ENCODE measurements at regions not wholly inside any gene's neighbourhood (a gene's known extent, or its start where the extent isn't known, plus 50 kb on each side); places are given as distances from the start of the nearest gene placed in this dataset.

DNA sequence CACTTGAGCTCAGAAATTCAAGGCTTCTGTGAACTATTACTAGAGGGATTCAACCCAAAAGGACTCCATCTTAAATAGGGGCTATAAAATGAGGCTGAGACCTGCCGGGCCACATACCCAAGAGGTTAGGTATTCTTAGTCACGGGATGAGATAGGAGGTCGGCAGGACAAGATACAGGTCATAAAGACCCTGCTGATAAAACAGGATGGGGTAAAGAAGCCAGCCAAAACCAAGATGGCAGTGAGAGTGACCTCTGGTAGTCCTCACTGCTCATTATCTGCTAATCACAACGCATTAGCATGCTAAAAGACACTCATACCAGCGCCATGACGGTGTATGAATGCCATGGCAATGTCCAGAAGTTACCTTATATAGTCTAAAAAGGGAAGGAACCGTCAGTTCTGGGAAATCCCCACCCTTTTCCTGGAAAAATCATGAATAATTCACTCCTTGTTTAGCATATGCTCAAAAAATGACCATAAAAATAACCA lies 101.2 kb upstream of the TRIM24 start:
- DNase-seq: no peak
- TF ChIP-seq, protein P1, sequence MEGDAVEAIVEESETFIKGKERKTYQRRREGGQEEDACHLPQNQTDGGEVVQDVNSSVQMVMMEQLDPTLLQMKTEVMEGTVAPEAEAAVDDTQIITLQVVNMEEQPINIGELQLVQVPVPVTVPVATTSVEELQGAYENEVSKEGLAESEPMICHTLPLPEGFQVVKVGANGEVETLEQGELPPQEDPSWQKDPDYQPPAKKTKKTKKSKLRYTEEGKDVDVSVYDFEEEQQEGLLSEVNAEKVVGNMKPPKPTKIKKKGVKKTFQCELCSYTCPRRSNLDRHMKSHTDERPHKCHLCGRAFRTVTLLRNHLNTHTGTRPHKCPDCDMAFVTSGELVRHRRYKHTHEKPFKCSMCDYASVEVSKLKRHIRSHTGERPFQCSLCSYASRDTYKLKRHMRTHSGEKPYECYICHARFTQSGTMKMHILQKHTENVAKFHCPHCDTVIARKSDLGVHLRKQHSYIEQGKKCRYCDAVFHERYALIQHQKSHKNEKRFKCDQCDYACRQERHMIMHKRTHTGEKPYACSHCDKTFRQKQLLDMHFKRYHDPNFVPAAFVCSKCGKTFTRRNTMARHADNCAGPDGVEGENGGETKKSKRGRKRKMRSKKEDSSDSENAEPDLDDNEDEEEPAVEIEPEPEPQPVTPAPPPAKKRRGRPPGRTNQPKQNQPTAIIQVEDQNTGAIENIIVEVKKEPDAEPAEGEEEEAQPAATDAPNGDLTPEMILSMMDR (IDR thresholded peaks at IDR 0.05): no peak
- H3K9me3 ChIP-seq (replicated peaks in 1 of 2; ENCODE audit: control insufficient read depth in 1 of 2, insufficient read depth in 1 of 2, low read length in 2 of 2): peaks cover 4 to 56% of the 10 kb centered on the region in 2 donors
- H3K27ac ChIP-seq (ENCODE audit: low read depth in 1 of 2, low read length in 2 of 2): no peak overlapping the region
- H3K4me1 ChIP-seq (ENCODE audit: control insufficient read depth in 1 of 2, insufficient read depth in 2 of 2, low read length in 2 of 2): no peaks in the 10 kb centered on the region
- Mint-ChIP-seq H3K9me3 (peaks cover 18 to 58% (median 37%) of the 10 kb centered on the region in 7 donors), H3K4me1 (no peaks in the 10 kb centered on the region), H3K27ac (no peak overlapping the region), H3K27me3 (ENCODE audit: low read depth in 3 of 3) (peaks cover 0 to 1% (median 0%) of the 10 kb centered on the region in 3 donors), H3K36me3 (no peaks in the 10 kb centered on the region), H3K4me3 (no peak overlapping the region)
- H3K36me3 ChIP-seq (replicated peaks in 1 of 2; ENCODE audit: control insufficient read depth in 1 of 2, insufficient read depth in 2 of 2, low read length in 2 of 2): no peaks in the 10 kb centered on the region
- intact Hi-C loops (cut with micrococcal nuclease): no loop called here
- no peaks in the 10 kb centered on the region for H3K79me2 ChIP-seq (ENCODE audit: insufficient read depth, low read length)
- H3K9ac ChIP-seq (ENCODE audit: insufficient read depth, low read length, poor library complexity, severe bottlenecking): no peak overlapping the region
- H3K4me2 ChIP-seq (replicated peaks; ENCODE audit: extremely low read depth, low read length, poor library complexity, severe bottlenecking): no peak overlapping the region
- no peaks in the 10 kb centered on the region for H4K20me1 ChIP-seq (ENCODE audit: insufficient read depth, low read length)
- no peak overlapping the region for H3K4me3 ChIP-seq (replicated peaks in 1 of 3; ENCODE audit: low read depth in 2 of 3, low read length in 3 of 3)
- H2AFZ ChIP-seq (ENCODE audit: insufficient read depth, low read depth, low read length, poor library complexity, severe bottlenecking): no peak overlapping the region
- no CpG with 5 or more reads among the region's 7 CpGs for WGBS (ENCODE audit: insufficient coverage)
- H3K27me3 ChIP-seq (ENCODE audit: control insufficient read depth in 2 of 2, insufficient read depth in 2 of 2, low read length in 2 of 2): no peaks in the 10 kb centered on the region

DNA sequence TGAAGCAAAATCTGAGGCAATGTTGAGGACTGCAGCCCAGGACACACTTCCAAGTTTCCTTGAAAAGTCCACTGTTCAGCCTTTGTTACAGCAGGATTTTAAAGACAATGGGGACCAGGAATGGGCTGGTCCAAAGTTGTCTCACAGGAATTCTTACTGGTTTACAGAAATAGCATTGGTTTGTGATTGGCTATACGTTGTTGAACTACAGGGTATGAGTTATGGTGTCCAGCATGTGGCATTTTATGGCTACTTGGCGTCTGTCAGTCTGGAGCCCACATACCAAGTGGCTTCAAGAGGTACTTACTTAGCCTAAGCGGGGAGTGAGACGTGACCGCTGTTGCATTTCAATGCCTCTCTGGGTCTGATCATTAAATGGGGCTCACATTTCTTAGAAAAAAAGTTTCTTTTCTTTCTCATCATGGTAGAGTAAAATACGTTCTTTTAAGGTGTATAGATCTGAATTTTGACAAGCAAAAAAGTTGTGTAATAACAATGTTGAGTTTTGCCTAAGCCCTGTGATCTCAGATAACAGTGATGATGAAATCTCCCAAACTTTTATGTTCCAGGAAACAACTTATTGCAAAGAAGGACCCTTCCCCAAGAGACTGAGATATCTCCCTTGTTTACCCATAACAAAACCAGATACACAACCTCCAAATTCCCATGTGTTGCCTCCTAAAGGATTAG lies 100.0 kb upstream of the TRIM24 start:
- Mint-ChIP-seq H3K27ac (no peak overlapping the region), H3K4me1 (no peaks in the 10 kb centered on the region), H3K4me3 (no peak overlapping the region), H3K9me3 (peaks cover 17 to 56% (median 35%) of the 10 kb centered on the region in 7 donors), H3K27me3 (ENCODE audit: low read depth in 3 of 3) (peaks cover 0 to 1% (median 0%) of the 10 kb centered on the region in 3 donors), H3K36me3 (no peaks in the 10 kb centered on the region)
- H3K27me3 ChIP-seq (ENCODE audit: control insufficient read depth in 2 of 2, insufficient read depth in 2 of 2, low read length in 2 of 2): no peaks in the 10 kb centered on the region
- H3K4me3 ChIP-seq (replicated peaks in 1 of 3; ENCODE audit: low read depth in 2 of 3, low read length in 3 of 3): no peak overlapping the region
- no peaks in the 10 kb centered on the region for H3K79me2 ChIP-seq (ENCODE audit: insufficient read depth, low read length)
- no peak for DNase-seq
- 90% methylated on average over 3 of the region's 6 CpGs for WGBS (ENCODE audit: insufficient coverage)
- H3K36me3 ChIP-seq (replicated peaks in 1 of 2; ENCODE audit: control insufficient read depth in 1 of 2, insufficient read depth in 2 of 2, low read length in 2 of 2): no peaks in the 10 kb centered on the region
- intact Hi-C loops (cut with micrococcal nuclease): no loop called here
- no peaks in the 10 kb centered on the region for H3K4me1 ChIP-seq (ENCODE audit: control insufficient read depth in 1 of 2, insufficient read depth in 2 of 2, low read length in 2 of 2)
- no peak overlapping the region for H3K9ac ChIP-seq (ENCODE audit: insufficient read depth, low read length, poor library complexity, severe bottlenecking)
- H3K27ac ChIP-seq (ENCODE audit: low read depth in 1 of 2, low read length in 2 of 2): no peak overlapping the region
- no peak overlapping the region for H3K4me2 ChIP-seq (replicated peaks; ENCODE audit: extremely low read depth, low read length, poor library complexity, severe bottlenecking)
- no peaks in the 10 kb centered on the region for H4K20me1 ChIP-seq (ENCODE audit: insufficient read depth, low read length)
- H2AFZ ChIP-seq (ENCODE audit: insufficient read depth, low read depth, low read length, poor library complexity, severe bottlenecking): no peak overlapping the region
- TF ChIP-seq, protein P1 (IDR thresholded peaks at IDR 0.05): no peak
- H3K9me3 ChIP-seq (replicated peaks in 1 of 2; ENCODE audit: control insufficient read depth in 1 of 2, insufficient read depth in 1 of 2, low read length in 2 of 2): peaks cover 4 to 56% of the 10 kb centered on the region in 2 donors

All from CD14-positive monocyte (primary cell).